T-helper 1 cell (primary cell): ENCODE measurements at regions not wholly inside any gene's neighbourhood (a gene's known extent, or its start where the extent isn't known, plus 50 kb on each side); places are given as distances from the start of the nearest gene placed in this dataset.

Experiments used
- DNase-seq, 5 donors: peaks; one replicate each; pipeline ENCODE4 v3.0.0-alpha.2; 2012 to 2020

DNA sequence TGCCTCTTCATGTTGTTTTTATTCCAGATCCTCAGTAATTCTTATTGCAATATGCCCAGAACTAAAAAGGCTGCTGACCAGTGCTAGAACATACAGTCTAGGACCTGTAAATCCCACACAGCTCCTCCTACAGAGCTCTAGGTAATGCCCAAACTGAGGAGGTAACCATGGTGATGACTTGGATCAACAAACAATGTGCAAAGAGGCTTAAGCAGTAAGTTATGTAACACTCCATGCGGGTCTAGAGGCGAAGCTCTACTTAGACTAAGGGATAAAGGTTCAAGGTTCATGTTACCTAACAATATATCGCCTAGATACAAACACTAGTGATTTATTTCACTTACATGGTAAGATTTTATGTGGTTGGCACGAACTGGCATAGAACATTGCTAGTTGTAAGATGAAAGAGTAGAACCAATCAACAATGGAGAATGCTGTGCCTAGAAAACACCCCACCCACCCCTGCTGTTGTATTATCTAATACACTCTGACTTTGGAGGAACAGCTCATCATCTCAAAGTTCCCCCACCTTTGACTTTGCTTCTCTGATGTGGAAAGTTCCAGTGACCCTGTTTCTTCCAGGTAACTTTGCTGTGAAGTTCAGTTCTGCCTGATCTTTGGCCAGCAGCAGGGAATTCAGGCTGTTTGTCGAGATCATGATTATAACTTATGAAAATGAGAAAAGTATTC, 242.4 kb downstream of the ALDH8A1 start:
- no peak for DNase-seq

DNA sequence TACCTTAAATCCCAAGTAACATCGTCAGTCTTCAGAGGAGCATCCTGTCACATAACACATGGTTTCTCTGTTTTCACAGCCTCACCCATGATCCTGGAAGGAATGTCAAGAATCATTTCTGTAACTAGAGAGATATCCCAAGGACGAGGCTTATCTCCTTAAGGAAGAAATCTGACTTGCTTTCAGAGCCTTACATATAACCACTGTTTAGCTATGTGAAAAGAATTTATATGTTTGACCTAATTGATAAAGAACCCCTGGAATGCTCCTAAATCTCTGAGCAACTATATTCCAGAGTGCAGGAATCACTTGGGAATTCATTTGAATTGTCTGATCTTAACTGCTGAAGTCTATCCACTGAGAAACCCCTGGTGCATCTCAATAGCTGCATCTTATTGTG, 243.1 kb downstream of the ALDH8A1 start:
- no peak for DNase-seq

DNA sequence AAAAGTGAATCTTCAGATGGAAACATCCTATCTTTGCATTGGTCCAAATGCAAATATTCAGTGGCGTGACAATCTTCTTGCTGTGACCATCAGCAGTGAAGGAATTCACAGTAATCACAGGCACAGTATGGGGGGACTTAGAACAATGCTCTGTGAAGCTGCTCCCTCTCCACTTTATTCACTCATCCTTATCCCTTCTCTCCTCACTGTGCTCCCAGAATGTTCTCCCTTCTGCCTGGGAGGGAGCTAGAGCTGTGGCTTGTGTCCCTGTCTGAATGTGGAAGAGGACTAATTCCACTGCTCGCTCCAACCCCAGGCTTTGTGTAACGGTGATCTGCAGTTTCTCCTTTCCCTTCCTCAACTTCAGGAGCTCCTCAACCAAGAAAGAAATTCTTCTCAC, 243.7 kb downstream of the ALDH8A1 start:
- no peak for DNase-seq

DNA sequence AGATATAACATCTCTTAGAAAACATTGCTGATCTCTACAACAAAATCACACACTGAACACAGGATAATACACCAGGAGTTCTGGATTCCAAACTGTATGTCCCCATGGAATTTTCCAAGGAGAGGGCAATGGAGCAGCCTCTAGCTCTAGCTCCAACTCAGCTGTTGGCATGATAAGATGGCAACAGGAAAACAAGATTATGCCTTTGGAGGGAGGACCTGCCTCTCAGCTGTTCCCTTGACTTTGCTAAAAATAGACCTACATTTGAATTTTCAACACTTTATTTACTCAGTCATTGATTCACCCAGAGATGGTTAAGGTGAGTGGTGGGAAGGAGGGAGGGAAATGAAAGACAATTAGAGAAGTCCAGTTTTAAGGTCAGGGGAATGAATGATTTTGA, 246.7 kb downstream of the ALDH8A1 start:
- no peak for DNase-seq

DNA sequence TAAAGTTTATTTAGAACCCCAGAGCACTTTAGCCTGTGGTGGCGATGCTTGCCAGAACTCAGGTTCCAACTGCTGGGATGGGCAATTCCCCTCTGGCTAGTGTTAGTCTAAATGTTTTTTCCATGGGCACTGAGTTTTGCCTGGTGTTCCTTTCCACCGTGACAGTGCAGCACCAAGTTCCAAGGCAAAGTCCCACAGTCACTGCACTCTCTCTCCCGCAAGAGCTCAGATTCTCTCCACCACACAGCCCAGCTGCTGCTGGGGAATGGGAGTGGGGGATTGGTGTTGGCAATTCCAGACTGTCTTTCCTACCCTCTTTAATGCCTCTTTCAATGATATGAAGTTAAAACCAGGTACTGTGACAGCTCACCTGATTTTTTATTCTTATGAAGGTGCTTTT, 247.6 kb downstream of the ALDH8A1 start:
- no peak for DNase-seq

DNA sequence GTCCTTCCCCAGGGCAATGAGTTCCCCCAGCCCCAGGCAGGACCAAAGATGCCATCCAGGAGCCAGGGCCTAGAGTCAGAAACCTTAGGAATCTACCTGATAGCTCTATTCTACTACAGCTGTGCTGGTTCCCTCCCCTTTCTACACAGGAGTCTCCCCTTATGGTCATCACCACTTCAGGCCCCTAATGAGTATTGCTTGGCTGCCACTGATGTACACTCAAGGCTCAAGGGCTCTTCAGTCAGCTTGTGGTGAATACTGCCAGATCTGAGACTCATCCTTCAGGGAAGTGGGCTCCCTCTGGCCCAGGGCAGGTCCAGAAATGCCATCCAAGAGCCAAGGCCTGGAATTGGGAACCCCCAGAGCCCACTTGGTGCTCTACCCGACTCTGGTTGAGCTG, 248.6 kb downstream of the ALDH8A1 start:
- DNase-seq = no peak

DNA sequence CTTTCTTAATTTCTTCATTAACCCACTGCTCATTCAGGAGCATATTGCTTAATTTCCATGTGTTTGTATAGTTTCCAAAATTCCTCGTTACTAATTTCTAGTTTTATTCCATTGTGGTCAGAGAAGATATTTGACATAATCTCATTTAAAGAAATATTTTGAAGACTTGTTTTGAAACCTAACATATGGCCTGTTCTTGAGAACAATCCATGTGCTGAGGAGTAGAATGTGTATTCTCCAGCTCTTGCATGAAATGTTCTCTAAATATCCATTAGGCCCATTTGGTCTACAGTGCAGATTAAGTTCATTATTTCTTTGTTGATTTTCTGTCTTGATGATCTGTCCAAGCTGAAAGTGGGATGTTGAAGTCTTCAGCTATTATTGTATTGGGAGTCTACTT, 251.7 kb downstream of the ALDH8A1 start:
- DNase-seq = no peak

DNA sequence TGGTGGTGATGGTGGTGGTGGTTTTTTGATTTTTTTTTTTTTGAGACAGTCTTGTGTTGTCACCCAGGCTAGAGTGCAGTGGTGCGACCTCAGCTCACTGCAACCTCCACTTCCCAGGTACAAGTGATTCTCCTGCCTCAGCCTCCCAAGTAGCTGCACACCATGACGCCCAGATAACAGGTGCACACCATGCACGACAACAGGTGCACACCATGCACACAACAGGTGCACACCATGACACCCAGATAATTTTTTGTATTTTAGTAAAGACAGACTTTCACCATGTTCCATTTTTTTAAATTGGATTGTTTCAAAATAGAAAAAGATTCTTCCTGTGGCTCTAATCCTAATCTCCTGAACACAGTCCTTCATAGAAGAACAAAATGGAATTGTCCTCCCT, 257.9 kb downstream of the ALDH8A1 start:
- DNase-seq = no peak

DNA sequence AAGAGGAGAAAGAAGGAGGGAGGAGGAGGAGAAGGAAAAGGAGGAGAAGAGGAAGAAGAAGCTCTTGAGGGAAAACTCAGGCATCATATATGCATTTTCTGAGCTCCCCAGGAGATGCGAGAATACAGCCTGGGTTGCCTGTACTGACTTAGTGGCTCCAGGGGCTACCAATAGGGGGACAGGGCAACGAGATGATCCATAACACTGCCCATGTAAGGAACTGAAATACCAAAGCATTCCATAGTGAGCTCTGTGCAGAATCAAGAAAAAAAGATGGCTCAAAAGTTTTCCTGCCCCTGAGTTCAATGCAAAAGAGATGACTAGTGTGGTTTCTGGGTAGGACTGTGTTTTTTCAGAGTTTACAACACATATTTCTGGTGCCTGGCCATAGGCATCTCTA, 258.7 kb downstream of the ALDH8A1 start:
- DNase-seq = no peak

DNA sequence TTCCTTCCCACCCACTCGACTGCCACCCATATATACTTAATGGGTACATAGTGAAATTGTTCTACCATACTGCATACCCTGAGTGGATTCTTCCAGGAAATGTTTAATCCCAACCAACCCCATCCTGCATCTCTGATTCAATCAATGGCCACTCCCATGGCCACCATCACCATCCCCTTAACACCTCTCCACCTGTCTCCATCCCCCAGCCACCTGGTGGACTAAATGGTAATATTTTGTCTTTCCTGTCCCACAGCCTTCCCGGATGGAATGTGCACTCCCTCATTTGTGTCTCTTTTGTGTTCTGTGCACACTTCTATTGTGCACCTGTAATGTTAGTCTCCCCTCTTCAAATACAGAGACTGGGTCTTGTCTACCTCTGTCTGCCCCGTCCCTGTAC, 259.9 kb downstream of the ALDH8A1 start:
- no peak for DNase-seq

DNA sequence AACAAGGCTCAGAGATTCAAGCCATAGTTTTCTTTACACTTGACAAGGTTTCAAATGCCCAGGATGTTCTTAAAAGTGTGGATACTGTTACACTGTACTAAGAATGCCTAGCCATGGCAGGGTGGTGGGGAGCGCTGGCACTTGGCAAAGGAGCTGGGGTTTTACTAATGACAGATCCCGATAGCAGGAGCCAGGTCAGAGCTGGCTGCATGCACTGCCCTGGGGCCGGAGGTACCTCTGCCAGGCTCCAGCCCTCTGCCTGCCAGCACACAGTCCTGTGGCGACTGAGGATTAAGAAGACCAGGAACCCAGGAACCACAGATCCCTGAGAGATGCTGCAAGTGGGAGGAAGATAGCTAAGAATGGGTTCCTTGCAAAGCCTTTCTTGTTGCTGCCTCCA, 260.3 kb downstream of the ALDH8A1 start:
- no peak for DNase-seq

DNA sequence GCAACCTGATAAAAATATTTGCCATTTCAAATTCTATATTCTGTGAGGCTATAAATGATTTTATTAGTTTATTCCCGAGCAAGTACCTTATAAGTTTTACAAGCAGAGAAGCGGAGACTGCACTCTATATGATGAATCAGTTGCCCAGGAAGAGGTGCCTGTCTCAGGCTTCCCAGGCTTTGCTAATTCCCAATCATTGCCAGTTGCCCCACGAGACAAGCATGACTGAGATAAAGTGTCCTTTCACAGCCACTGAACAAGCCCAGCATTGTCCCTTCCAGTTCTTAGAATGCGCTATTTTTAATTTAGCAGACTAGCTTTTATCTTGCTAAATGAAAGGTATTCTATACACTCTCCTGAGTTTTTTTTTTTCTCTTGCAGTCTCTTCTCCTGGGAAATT, 260.7 kb downstream of the ALDH8A1 start:
- no peak for DNase-seq

DNA sequence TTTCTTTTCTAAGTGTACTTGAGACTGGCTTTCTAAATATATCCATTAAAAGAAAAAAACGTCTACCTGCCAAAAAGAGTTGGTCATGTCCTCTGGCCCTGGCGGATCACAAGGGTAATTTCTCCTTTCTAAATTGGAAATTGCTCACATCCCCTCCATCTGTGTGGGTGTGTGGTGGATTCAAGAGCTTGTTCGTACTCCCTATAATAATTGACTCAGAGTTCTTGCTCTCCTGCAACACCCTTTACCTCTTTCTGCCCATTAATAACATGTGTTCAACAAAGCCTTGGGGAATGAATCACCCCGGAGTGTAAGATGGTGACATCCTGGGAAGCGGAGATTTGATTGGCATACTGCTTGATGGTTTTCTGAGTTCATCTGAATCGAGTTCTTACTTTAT, 263.8 kb downstream of the ALDH8A1 start:
- no peak for DNase-seq

DNA sequence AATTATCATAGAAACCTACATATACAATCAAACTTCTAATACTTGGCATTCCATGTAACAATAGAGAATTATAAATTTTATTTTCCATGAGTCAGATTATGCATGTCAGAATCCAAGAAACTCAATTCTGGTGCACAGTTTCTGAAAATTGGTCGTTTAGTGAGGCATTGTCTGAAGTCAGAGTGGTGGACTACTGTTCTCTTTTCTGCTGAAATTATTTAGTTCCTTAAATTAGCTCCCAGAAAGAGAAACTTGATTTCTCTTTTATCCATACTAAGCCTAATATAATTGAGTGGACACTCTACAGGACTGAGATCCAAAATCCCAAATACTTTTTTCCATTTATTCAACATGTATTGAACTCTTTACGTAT, 265.5 kb downstream of the ALDH8A1 start:
- DNase-seq = no peak

DNA sequence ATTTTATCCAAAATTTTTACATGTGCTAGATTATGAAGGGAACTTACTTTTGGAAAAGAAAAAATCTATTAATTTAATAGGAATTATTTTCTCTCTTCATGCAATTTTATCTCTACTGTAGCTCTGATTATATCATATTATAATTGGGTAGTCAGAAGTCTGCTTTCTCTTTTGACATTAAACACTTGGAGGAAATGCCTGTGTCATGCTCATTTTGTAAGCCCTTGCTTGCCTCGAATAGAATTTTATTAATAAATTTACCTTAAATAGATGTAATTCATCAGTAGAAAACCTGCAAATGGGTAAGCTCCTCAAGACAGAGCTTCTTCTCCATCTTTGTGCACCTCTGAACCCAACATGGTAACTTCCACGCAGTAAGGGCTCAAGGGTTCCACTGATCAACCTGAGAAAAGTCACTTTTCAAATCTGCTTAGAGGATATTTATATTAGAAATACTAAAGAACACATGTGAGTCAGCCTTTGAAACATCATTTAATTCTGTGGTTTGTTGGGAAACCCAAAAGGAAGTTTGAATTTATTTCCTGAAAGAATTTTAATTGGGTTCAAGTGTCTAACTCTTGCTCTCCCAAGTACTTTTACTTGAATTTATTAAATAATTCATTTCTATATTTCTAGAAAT, 266.0 kb downstream of the ALDH8A1 start:
- no peak for DNase-seq

DNA sequence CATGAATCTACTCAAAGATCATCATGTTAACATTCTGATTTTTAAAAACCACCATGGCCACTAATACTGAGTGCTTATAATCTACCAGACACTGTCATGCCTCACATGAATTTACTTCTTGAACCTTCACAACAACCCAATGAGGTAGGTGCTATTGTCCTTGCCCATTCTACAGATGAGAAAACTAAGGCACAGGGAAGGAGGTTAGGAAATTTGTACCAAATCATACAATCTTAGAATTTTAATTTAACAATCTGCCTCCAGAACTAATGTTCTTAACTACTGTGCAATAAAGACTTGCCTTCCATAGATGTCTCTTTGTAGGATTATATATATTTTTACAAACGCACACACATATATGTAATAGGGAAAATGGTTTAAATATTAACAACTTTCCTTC, 269.5 kb downstream of the ALDH8A1 start:
- DNase-seq = no peak

DNA sequence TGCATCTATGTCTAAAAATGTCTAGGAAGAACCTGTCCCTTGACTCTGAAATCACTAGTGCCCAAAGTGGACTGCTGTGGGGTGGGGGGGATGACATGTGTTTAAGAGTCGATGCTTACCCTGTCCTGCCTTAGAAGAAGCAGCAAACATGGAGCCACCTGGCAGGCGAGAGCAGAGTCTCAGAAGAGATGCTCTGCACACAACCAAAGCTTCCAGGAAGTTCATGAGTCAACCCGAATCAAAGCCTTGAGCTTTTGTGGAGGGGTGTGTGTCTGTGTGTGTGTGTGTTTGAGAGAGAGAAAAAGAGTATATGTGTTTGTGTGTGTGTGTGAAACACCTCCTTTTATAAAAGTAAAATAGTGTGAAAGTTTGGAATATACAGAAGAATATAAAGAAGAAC, 269.9 kb downstream of the ALDH8A1 start:
- DNase-seq = peak in 1 of 5 donors; percentile 19

DNA sequence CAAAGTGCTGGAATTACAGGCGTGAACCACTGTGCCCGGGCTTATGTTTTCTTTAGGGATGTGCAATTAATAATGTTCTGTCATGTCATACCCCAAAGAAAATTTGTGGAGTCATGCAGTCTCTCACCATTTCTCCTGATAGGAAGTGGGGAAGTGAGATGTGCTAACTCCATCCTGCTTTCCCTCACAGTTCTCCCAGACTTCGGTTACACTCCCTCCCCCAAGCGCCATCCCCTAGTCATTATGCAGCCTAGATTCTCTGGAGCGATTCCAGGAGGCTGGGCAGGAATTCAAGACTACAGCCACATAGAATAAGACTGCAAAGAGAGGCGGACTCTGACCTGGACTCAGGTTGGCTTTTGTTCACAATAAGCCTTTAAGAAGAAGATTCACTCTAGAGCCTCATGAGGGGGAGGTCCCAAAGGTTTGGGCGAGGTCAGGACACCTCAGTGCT, 271.4 kb downstream of the ALDH8A1 start:
- no peak for DNase-seq

DNA sequence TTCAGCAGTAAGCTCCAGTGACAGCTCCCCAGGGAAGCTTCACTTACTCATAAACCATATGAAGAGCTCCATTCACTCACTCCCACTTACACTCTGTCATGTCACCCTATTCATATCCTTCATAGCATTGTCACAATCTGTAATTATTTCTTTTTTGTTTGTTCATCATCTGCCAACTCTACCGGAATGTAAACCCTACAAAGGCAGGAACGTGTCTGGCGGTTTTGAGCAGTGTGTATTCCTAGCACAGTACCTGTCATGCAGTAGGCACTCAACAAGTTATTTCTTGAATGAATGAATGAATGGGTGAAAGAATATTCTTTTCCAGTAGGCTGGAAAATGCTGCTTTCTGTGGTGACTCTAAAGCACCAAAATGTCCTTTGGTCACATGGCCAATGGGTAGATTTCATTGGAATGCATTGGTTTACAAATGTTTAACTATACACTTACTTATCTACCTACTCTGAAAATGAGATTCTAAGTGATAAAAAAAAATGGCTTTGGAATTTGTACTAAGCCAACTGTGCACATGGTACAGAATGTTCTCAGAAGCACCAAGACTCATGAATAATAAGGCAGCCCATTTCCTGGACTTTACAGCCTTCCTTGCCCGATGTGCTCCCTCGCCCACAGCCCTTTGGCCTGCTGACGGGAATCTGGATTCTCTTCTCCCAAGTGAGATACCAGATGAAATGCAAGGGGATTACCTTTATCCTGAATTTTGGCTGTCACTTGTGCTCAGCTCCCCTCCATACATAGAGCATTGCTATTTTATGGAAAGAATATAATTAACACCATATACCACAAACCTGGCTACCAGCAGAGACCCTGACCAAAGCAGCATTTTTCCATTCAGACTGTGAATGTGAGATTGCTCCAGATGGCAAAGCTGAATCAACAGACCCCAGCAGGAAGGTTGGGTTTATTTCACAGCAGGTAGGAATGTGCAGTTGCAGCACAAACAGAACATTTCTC, 273.3 kb downstream of the ALDH8A1 start:
- no peak for DNase-seq

DNA sequence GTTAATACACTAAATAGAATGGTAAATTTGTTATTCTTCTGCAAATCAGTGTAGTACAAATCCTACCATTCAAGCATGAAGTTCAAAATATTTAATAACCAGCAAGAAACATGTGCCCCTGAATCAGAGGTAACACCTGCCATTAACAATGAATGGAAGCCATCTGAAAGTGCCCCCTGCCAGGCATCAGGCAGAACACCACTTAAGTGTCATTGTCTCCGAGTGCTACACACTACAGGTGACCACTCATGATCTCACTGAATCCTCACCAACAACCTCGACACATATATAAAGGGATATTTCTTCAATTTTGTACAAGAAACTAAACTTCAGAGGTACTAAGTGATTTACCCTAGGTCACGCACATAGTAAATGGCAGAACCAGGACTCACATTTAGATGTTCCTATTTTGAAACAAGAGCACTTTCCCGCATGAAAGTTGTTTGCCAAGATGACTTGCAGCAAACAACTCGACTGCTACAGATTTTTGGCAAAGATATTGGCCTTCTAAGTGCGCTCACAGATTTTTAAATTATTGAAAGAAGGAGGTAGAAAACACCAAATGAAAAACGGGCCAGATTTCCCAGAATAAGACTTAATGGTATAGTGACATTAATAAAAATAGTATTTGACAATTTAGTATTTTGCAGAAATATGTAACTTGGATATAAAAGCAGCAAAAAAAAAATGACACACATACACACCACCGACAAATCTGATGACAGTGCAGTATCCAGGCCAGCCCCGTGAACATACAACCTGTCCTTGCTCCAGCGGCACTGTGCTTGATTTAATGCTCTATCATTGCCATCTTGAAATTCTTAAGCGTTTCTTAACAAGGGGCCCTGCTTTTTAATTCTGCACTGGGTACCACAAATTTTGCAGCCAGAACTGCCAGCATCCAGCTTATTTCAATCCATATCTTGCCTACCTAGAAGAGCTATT, 274.5 kb downstream of the ALDH8A1 start:
- no peak for DNase-seq

DNA sequence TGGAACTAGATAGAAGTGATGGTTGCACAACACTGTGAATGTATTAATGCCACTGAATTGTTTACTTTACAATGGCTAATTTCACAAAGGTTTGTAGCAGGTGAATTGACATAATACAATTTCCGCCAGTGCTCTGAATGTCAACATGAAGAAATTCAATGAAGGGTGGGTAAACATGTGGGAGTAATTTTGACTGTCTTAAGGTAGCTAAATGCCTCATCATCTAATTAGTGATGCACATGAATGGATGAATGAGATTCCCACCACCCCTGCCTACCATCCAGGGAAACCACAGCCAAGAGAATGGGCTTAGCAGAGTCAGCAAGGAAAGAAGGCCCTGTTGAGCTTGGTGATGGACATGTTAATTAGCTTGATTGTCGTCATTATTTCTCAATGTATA, 275.3 kb downstream of the ALDH8A1 start:
- DNase-seq = no peak

DNA sequence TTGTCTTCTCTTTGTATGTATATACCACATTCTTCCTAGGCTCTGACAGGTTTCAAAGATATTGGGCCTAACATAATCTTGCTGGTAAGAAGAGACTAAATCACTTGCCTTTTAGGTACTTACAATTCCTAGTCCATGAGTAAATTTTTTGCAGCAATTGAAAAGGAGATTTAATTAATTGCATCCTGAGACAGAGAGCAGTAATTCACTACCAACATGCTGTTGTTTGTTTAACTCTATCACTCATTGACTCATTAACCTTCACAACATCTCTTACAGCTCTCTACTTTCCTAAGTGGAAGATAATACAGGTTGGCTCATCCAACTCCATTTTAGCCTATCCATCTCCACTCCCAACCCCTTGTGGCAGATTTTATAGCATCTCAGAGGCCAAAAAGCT, 280.4 kb downstream of the ALDH8A1 start:
- DNase-seq = no peak

DNA sequence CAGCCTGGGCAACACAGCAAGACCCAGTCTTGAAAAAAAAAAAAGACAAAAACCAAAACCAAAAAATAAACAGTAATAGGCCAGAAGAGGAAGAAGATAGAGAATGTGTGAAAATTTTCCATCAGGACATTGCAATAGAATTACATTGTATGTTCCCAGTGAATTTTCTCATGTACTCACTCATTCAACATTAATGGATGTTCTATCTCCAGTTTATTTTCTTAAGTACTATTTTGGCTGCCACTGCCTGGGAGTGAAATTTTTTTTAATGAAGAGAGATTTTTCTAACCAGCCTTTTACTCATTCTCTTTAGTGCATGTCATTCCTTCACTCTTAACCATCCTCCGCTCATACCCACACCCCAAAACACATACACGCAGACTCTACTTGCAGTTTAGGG, 282.8 kb downstream of the ALDH8A1 start:
- DNase-seq = no peak
